Fibroblast of skin of right quadriceps (primary cell): ENCODE measurements at regions not wholly inside any gene's neighbourhood (a gene's known extent, or its start where the extent isn't known, plus 50 kb on each side); places are given as distances from the start of the nearest gene placed in this dataset.
"Not testable (repeated sequence)": the region's sequence is repeated elsewhere in the genome, so short reads cannot be mapped to it uniquely, and the experiment has no call there.

Experiments
- DNase-seq: peaks from one replicate; pipeline ENCODE4 v3.0.0-alpha.2; 2013

DNA sequence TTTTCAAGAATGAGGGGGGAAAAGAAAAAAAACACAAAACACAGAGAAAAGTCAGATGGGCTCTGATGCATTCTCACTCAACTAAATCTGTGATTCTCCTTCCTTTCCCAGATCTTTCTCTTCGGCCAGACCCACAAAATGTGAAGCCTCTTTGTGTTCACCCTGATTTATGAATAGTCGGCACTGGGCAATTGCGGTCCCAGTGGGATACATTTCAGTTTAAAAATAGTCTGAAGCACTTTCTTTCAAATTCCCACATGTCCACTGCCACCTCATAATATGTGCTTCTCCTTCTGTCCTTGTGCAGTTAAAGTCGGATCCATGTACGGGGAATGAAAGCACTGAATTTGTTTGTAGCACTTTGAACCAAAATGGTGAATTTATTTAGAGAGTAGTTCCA, 995.4 kb upstream of the WWC1 start:
- no peak for DNase-seq

DNA sequence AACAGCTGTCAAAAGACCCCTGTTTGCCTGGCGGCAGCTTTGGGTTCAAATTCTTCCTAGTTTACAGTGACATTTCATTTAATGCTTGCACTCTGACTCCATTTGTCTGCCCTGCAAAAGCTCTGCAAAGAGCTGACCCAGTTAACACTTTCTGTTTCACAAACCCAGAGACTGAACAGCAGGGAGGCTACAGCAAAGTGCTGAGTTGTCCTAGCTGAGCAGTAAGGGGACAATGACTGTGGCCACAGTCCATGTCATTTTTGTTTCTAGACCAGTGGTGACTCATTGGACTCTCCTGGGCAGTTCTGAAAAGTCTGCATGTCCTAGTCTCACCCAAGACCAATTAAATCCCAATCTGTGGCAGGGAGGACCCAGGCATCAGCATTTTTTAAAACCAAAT, 994.8 kb upstream of the WWC1 start:
- peak; percentile 11 for DNase-seq

DNA sequence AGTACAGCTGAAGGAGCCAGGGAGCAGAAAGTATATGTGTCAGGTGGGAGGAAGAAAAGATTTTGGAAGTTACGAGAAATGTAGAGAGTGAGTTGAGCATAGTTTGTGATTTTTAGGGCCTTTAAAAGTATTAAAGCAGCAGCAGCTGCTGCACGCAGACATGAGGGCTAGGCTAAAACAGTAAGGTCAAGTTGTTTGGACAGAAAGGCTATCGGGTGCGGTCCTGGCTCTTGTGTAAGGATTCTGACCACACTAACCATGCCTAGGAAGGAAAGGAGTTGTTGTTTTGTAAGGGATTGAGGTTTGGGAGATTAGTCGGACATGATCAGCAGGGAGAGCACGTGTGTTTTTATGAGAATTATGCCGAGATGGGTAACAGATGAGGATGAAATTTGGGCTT, 991.6 kb upstream of the WWC1 start:
- DNase-seq: not testable (repeated sequence)

DNA sequence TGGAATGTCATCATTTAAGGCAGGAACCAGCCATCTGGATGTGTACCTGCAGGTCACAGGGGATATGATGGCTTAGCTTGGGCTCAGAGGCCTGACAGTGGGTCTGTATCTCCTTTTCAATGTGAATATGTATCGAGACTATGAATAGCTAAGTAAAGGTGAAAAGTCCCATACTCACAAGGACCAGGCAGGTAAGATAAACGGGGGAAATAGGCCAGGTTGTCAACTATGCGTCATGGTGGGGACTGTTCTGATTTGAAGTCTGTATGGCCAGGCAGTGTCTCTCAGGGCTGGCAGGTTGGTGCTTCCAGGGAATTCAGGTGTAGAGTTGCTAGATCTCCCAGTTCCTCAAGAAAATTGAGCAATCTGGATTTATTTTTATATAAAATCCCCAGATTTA, 987.9 kb upstream of the WWC1 start:
- DNase-seq: no peak

DNA sequence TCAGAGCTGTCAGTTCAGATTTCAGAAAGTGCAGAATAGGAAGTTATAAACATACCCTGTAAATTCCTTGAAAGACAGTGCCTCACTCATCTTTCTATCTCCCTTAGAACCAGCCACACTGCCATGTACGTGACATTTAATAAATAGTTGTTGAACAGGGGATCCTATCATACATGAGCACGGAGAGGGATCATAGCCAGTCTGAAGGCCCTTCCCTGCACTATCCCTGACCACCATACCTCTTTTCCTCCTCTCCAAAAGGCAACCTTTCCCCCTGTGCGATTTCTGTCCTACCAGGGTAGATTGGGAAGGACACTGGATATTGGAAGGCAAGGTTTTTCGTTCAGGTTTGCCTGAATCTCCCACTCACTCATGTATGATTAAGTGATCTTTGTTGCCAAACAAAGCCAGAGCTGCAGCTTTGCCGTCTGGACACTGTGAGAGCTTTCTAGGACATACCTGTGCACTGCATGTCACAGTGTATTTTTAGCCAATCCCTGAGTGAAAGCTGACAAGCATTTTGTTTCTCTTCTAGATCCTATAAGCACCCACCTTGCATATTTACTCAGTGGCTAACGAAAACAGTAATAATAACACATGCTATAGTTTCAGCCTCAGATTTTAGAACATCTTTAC, 986.5 kb upstream of the WWC1 start:
- no peak for DNase-seq

DNA sequence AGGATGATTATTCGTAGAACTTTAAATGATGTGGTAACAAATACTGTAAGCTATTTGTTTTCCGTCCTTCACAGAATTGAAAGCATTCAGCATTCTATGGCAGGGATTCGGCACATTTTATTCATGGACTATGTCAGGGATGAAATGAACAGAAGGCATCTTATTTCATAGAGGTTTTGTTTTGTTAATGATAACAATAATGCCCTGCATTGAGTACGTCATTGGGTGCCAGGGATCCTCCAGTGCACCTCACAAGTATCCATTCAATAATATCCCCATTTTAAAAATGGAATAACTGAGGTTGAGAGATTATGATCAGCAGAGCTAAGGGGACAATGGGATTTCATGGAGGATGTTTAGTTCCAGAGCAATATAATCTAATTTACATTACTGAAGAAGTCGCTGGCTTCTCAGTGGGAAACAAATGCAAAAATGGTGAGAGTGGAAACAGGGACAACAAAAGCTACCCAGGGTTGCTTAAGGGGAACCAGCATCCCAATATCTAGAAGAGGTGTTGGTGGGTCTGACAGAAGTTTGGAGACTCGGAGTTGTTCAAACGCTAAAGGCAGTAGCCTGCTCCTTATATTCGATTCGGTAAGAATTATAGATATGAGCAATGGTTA, 985.7 kb upstream of the WWC1 start:
- DNase-seq: no peak

DNA sequence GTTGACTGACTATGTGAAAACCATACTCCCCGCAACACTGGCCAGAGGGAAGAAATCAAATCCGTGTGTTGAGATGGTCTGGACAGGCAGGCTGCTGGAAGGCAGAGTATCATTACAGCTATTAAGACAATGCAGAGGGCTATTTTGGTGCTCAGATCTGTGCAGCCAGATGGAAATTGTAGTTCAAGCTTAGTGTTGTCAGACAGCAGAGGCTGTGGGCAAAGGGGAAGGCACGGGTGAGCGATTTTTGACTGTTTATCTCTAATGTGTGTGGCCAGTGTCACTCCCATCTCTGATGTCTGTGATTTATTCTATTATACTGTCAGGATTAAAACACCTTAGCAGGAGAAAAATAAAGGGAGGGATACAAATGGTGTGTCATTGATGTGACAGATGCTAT, 984.4 kb upstream of the WWC1 start:
- DNase-seq: no peak

DNA sequence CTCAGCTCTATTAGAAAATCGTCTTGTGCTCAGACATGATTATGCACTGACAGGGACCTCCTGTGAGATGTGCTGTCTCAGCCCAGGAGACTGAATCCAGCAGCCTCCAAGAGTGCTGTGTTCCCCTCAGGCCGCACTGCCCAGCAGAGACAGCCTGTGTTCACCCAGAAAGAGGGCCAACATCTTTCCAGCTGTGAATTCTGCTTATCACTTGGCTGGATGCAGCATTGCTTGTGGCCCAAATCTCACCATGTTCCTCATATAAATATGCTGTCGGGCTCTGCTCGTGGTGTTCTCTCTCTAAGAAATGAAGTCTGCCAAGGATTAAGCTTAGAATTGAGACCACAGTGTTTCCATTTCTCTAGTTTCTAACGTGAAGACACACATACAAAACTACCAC, 983.0 kb upstream of the WWC1 start:
- DNase-seq: no peak

DNA sequence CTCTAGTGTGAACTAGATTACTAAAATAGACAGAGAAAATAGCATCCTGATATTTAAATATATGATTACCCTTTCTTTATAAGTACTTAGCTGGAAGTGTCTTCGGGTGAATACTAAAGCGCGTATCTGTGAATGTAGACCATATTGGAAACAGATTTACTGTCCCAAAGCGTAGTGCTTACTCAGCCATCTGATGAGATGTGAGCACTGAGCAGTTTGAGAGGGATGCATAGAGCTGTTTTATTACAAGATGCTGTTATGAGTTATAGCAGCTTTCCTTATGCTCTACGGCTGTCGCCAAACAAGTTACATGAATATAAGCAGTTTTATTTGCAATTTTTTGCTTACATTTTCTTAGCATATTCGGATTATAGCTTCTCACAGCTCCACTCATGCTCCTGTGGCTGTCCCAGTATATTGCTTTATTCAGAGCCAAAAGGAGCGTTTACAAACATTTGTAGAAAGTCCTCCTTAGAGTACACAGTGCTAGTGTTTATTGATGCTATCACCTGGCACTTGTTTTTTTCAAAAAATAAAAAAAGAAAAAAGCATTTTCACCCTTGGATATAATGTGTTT, 981.4 kb upstream of the WWC1 start:
- DNase-seq: no peak

DNA sequence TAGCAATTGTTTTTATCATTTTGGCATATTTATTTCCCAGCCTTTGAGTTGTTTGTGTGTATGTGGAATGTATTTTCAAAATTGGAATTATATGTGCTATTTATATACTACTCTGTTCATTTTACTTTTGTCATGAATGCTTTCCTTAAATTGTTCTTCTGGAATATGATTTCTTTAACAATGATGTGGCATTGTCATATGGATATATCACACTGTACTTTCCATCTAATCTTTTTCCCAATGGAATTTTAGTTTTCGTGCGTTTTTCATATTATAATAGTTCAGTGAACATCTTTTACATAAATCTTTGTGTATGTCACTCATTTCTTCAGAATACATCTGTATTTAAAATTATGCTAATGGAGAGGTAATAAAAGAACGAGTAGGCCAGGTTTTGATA, 980.1 kb upstream of the WWC1 start:
- no peak for DNase-seq

DNA sequence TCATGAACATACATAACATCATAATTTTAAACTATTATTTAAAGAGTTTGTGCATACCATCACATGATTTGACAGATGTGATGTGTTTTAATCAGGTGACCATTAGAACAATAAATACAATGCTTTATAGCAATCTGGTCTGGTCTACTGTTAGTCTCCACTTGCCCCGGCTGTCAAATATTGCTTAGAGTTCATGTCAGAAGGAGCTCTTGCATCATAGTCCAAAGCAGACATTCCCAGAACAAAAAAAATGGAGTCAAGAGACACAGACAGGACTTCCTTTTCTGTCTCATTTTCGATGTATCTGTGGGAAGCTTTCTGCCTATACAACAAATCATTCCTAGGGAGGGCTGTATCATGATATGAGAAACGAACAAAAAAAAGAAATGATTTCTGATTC, 979.2 kb upstream of the WWC1 start:
- DNase-seq: no peak

DNA sequence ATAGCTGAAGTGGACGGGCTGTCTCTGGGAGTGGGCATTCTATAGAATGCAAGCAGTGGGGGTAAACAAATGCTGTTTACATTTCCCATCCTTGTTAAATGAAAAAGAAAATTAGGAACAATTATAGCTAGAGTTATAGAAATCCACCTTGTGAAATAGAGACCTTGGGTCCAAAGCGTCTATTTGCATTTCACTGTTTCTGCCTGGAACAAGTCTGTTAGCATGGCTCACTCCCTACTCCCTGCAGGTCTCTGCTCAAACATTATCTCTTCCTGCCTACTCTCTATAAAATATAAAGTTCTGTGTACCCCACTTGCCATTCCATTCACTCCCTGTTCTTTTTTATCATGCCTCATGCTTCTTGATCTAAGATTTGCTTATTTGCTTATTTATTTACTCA, 975.7 kb upstream of the WWC1 start:
- DNase-seq: no peak

DNA sequence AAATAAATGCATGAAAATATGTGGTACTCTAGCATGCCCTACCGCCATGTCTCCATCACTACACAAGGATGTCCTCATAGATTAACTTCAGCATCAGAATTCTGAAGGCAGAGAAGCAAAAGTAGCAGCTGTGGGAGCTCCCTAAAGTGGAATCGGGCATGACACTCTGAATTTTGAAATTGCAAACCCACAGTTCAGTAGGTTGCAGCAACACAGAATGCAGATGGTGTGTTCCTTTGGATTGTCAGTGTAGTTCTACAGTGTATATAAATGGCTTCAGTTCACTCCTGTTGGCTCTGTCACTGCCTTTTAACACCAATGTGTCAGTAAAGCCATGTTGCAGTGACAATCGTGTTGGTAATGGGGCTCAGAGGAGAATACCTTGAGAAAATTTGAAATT, 973.6 kb upstream of the WWC1 start:
- DNase-seq: no peak

DNA sequence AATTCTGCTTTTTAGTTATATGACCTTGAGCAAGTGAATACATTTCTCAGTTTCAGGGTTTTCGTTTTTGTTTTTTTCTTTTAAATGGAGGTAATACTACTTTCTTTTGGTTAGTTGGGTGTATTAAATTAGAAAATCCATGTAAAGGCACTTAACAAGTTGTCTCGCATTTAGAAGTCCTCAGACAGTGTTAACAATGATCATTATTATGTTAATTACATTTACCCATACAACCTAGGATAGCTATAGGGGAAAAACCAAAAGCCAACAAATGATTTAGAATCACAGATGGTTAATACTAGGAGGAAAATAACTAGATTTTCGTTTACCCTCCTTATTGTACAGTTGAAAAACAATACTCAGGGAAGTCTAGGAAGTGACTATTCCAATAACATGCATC, 972.2 kb upstream of the WWC1 start:
- DNase-seq: no peak

DNA sequence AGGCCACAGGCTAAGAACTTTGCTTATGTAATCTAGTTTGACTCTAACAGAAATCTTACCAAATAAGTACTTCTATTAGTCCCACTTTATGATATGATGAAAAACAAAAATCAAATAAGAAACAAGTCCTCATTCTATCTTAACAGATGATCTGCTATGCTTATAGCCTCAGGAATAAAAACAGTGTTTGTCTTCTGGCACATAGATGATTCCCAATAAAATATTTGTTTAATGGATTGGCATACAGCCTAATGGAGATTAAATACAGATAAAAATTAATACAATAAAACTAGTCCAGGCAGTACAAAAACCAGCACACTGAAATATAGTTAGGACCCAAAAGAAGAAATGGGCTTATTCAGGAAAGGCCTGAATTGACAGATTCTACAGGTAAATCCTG, 971.4 kb upstream of the WWC1 start:
- DNase-seq: no peak

DNA sequence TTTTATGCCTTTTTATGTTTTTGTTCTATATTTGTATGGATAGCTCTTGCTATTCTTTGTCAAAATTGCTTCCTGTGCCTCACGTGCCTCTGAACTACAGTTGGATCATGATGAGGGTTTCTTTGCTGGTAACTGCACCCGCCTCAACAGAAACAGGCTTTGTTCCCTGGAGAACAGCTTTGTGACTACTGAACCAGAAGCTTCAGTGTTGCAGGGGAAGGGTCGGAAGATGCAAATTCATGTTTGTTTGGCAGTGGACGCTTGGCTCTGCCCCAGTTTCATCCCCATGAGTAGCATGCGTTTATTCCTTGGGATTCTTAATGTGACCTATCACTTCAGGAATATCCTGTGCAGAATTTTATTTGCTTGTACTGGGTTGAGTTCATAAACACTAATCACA, 959.1 kb upstream of the WWC1 start:
- DNase-seq: no peak

DNA sequence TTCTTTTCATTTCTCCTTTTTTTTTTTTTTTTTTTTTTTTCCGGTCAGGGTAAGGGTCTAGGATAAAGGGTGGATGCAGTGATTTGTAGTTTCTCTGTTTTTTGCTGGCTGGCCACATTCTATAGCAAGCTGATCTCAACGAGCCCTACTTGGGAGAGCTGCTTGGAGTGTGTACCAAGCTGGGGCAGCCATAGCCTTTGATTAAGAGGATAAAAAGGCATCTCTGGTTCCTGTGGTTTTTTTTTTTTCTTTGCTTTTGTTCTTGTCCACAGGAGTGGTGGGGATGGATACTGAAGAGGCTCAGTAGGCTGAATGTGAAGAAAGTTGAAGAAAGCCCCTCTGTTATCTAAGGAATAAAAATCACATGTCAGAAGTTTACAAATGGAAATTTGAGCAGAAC, 955.3 kb upstream of the WWC1 start:
- DNase-seq: no peak

DNA sequence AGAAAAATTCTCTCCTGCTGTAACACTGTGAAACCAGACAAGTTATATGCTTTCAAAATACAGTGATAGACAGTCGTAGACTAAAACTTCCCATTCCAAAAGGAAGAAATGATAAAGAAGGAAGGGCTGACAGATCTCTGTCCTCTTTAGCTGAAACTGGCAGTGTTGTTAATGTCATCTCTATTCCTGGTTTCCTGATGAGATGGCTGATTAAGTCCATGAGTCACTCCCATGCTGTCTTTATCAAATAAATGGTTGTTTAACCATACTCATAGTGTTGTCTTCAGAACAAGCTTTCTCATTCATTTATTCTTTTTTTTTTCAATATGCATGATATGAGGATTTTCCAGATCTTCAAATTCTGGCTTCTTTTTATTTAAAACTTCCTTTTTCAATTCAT, 952.2 kb upstream of the WWC1 start:
- peak; percentile 14 for DNase-seq

DNA sequence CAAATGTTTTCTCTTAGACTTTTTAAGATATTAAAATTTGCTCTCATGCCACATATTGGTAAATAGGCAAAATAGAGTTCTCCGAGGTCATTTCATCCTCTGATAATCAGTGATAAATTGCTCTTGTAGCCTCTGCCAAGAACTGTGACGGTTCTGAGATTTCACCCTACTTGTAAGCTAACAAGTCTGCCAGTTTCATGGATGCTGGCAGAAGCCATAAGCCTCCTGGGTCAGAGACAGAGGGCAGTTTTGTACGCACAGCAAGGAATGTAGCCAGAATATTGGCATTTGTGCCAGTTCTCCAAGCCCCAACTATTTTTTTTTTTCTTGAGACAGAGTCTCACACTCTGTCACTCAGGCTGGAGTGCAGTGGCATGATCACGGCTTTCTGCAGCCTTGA, 945.0 kb upstream of the WWC1 start:
- no peak for DNase-seq

DNA sequence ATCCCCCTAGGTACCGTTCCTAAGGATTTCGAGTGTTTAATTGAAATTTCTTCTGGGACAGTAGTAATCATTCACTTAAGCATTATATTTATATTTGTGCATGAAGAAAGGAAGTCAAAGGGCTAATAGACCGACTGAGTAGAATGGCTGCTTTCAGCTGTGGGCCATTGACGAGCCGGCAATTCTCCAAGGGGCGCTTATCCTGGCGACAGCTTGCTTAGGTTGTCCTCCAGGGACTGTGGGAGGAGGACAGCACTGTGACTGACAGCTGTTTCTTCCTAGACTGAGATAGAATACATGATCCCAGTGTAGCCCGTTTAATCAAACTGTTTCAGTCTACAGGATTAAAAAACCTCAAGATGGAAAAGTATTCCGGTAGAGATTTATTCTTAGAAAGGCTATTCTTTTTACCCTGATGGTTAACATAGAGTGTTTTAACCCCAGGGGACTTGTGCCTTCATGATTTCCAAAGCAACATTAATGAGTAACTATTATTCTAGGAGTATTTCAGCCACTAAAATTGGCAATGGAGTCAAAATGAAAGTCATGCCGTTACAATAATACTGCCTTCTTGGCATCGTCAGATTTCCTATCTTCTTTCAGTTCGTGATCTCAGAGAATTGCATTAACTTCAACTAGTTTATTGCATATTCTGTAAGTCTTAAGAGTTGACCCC, 943.1 kb upstream of the WWC1 start:
- no peak for DNase-seq

DNA sequence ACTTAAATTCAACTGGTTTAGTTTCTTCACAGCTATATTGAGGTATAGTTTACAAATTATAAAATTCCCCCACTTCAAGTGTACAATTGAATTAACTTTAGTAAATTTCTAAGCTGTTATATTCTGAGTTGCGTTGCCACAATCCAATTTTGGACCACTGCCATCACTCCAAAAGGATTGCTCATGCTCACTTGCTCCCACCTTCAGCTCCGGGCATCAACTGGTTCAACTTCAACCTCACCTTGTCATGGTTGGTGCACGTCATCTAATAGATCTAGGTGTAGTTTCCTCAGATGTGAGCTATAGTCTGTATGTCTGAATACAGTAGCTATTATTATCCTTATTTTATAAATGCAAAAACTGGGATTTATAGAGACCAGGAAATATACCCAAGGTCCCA, 942.5 kb upstream of the WWC1 start:
- no peak for DNase-seq

DNA sequence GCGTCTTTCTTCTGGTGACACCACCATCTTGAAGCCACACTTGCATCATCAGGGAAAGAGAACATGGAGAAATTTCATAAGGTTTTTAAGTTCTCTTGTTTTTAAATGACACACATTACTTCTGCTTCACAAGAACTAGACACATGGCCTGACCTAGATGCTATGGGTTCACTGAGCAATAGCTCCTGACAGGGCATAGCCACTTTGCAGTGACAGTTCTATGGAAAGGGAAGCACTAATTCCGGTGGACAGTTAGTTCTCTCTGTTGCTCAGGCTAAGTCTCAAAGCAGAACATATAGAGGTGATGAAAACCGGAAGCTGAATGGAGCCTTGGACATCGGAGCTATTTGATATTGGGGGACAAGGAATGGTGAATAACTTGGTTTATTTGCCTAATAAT, 940.1 kb upstream of the WWC1 start:
- DNase-seq: no peak

DNA sequence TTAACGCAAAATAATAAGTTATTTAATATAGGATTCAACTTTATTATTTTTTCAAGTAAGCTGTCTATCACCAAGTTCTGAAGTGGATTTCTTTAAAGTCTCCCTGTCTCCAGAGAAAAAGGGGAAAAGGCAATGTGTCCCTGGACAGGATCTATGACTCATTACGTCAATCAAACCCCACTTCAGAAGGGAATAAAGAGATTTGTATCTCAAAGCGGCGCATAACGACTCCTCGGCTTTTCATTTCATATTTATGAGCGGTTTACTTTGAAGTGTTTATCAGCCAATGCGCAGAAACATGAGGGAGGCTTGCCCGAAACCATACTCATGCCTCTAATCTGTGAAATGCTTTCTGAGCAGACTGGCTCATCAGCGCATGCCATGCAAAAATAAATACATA, 938.6 kb upstream of the WWC1 start:
- DNase-seq: no peak

DNA sequence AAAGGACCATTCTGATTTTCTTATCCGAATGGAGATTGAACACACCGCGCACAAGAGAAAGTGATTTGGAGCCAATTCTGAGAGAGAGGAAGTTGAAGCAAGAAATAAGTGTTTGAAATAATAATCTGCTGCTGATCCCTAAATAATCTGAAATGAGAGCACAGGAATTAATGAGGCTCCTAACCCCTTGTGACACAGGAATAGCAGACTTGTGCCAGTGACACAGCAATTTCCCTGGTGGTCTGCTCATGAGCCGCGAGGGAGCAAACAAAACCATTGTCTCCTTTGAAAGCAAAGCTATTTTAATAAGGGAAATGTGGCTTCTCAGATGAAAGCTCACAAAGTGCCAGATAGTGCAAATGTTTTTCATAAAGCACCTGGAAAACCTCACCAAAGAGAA, 936.1 kb upstream of the WWC1 start:
- no peak for DNase-seq

DNA sequence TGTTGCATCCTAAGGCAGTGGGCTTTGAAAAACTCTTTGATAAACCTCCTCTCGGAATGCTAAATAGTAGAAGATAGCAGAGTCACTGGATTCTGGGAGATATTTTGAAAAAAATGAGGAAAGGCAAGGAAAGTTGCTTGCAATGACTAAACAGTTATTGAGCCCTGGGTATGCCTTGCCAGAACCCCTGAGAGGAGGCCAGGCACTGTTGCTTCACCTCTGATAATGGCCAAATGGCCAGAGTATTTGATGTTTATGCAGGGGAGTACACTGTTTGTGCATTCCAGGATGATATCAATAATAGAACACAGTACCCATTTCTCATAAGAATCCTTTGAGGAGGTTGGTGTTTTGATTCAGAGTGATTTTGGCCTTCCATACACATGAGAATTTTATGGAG, 935.1 kb upstream of the WWC1 start:
- no peak for DNase-seq
